ENCODE measurements at regions not wholly inside any gene's neighbourhood (a gene's known extent, or its start where the extent isn't known, plus 50 kb on each side); places are given as distances from the start of the nearest gene placed in this dataset.

DNA sequence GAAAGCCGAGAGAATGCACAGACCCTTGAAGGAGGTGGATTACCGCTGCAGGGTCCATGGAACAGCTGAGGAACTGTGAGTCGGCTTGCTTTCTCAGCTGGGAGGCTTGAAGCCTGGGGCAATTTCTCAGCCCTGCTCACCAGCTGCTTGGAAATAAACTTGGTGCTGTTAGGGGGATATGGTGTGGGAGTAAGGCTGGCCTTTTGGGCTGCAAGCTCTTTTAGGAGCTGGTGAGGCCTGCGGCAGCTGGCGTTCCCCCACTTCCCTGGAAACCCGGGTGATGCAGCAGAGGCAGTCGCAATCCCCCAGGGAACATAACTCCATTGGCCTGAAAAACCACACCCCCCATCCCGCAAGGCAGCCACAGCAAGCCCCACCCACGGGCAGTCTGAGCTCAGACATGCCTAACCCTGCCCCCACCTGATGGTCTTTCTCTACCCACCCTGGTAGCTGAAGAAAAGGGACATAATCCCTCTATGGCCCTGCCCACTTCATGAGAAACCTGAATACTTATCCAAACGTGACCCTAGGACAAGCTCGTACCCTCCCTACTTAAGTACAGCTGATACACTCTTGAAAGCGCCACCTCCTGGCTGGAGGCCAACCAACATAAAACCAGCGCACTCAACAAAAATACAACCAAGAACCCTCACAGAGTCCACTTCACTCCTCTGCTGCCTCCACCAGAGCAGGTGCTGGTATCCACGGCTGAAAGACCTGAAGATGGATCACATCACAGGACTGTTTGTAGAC lies 1995.8 kb downstream of the NCAM2 start:
- DNase-seq (ENCODE audit: low read depth in 3 of 3, low spot score in 2 of 3) = no peak

DNA sequence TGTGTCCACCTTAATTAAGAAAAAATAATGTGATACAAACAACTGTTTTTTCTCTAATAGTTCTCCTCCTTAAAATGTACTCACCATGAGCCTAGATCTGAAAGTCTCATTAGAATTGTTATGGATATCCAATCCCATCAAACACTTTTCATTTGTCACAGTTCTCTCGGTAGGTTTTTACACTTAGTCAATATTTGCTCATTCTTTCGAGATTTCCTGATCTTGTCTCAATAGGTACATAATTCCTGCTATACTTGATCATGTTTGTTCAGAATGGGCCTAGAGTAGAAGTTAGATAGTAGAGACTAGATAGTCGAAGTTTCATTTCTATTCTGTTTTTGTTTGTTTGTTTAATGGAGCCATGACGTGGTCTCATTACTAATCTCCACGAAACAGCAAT lies 2005.7 kb downstream of the NCAM2 start:
- DNase-seq (ENCODE audit: low read depth in 3 of 3, low spot score in 2 of 3) = no peak

DNA sequence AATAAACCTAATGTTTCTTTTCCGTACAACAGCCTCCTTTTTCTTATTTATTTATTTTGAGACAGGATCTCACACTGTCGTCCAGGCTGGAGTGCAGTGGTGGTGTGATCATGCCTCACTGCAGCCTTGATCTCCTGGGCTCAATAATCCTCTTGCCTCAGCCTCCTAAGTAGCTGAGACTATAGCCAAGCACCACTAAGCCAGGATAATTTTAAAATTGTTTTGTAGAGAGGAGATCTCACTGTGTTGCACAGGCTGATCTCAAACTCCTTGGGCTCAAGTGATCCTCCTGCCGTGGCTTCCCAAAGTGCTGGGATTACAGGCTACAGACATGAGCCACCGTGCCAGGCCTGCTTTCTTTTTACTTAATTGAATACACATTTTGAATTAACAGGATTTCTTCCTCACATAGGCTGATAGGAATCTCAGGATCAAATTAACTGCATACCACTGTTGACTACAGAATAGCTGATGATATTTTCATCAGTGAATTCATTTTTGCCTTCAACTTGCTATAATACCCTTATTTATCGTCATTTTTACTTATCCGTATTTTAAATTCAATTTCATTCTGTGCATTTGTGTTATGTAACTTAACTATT lies 2010.5 kb downstream of the NCAM2 start:
- DNase-seq (ENCODE audit: low read depth in 3 of 3, low spot score in 2 of 3) = no peak

DNA sequence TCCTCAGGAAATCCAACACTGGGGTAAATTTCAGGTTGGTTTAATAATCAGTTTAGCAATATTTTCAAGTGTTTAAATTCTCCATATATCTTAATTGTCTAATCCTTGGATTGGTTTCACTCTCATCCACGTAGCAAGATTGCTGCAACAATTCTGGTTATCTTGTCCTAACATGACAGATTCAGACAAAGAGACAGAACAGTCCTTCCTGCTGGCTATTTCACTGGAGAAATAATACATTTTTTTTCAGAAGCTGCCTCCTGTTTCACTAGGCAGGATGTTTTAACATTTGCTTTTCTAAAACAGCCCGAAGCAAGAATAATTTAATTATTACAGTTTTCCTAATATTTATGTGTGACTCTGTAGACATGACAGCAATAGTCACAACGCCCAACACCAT lies 2011.2 kb downstream of the NCAM2 start:
- DNase-seq (ENCODE audit: low read depth in 3 of 3, low spot score in 2 of 3) = no peak

DNA sequence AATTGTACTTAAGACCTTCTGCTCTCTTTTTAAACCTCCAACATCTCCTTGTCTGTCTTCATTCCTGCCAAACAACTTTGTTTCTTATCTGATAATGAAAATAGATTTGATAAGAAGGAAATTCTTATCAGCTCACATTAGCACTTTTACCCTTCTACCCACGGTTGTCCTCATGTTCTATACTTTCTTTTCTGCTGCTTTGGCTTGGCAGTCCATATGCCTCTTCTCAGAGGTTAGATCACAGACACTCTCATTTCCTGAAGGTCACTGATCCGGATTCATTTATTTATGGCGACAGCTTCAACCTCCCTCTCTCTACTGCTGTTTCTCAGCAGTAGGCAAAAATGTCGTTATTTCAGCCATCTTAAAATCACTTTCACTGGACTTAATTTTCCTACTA lies 2015.8 kb downstream of the NCAM2 start:
- DNase-seq (ENCODE audit: low read depth in 3 of 3, low spot score in 2 of 3) = no peak

DNA sequence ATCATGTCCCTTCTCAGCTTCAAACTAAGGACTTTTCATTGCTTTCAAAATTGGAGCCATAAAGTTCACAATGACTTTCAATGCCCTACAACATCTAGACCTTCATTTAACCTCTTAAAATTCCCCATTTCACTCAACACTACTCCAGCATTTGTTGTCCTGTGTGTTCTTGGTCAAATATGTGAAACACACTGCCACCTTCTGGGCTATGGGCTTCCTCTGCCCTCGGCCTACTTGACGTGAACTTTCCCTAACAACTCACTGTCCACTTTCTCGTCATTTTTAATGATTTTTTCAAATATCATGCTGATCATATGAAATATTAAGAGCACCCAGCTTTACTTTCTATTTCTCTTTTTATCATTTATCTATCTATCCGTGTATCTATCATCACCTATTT lies 2018.4 kb downstream of the NCAM2 start:
- DNase-seq (ENCODE audit: low read depth in 3 of 3, low spot score in 2 of 3) = no peak

DNA sequence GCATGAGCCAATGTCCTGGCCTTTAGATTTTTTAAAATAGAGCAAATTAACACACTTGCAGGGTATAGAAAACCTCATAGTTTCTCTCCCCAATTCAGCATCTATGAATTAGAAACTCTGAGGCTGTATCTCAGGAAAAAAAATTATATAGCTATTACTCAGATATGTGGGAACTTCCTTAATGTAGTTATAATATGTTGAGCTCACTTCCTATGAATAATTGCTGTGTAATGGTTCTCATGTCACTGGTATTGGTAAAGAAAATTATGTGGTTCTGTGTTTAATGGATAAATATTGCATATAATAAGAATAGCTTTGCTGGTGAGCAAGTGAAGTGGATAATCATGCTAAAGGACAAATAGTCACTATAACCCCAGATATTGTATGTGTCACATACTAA lies 2019.8 kb downstream of the NCAM2 start:
- DNase-seq (ENCODE audit: low read depth in 3 of 3, low spot score in 2 of 3) = no peak

DNA sequence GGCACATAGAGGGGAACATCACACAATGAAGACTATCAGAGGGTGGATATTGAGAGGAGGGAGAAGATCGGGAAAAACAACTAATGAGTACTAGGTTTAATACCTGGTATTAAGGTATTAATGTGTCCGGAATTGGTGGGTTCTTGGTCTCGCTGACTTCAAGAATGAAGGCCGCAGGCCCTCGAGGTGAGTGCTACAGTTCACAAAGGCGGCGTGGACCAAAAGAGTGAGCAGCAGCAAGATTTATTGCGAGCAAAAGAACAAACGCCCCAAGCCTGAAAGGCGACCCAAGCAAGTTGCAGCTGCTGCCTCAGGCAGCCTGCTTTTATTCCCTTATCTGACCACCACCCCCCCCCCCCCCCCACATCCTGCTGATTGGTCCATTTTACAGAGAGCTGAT lies 2022.8 kb downstream of the NCAM2 start:
- no peak for DNase-seq (ENCODE audit: low read depth in 3 of 3, low spot score in 2 of 3)

DNA sequence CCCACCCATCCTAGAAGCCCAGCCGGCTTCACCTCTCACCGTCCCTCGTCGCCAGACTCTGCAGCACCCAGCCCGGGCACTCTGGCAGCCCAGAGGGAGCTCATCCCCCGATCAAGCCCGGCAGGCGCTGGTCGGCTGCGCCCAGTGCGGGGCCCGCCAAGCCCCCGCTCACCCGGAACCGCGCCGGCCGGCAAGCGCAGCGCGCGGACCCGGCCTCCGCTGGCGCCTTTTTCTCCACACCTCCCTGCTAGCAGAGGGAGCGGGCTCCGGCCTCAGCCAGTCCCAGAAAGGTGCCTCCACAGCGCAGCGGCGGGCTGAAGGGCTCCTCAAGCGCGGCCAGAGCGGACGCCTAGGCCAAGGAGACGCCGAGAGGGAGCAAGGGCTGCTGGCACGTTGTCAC lies 2023.3 kb downstream of the NCAM2 start:
- DNase-seq (ENCODE audit: low read depth in 3 of 3, low spot score in 2 of 3) = no peak

DNA sequence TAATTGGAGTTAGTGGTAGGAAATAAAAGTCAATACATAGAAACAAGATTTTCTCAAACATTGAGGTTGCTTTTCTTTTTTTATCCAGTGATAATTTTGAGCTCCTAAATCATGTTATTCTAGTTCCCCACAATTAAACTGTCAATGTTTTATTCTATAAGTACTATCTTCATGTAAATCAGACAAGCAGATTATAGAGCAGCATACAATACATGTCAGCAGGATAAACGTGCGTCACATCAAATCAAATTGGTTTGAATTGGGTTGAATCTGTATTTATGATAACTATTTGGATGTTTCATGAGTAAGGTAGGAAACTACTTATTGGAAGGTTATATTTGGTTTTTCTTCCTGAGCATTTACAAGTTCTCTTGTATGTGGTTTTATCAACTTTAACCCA lies 2028.7 kb downstream of the NCAM2 start:
- no peak for DNase-seq (ENCODE audit: low read depth in 3 of 3, low spot score in 2 of 3)

DNA sequence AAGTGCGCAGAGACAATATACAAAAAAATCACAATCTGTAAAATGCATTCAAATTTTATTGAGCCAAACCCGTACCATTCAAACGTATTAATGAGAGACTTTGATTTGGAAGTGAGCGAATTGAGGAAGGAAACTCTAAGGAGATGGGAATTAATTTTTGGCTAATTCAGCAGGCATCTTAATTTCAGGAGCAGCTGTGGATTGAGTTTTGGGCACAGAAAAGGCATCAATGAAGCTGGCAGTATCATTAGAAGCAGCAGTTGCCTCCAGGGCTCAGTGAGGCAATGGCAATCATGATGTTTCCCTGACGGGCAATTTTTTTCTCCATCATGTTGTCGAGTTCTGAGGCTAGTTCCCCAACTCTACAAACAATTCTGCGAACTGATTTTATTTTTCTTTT lies 2041.6 kb downstream of the NCAM2 start:
- no peak for DNase-seq (ENCODE audit: low read depth in 3 of 3, low spot score in 2 of 3)

DNA sequence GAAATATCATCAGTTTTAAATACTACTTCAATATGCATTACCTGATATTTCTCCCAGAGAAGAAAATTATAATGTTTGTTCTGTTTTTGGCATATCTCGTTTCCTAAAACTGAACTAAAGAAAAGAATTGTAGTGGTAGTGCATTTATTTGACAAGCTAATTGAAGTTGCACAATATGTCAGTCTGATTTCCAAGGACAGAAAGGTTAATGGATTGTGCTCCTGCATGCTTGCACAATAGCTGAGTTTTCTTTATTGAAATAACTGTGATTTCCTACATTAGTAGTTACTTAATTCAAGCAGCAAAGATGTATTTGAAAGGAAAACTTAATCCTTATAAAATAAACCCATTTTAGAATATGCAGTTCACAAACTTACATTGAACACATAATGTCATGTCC lies 2047.7 kb downstream of the NCAM2 start:
- DNase-seq (ENCODE audit: low read depth in 3 of 3, low spot score in 2 of 3) = no peak

DNA sequence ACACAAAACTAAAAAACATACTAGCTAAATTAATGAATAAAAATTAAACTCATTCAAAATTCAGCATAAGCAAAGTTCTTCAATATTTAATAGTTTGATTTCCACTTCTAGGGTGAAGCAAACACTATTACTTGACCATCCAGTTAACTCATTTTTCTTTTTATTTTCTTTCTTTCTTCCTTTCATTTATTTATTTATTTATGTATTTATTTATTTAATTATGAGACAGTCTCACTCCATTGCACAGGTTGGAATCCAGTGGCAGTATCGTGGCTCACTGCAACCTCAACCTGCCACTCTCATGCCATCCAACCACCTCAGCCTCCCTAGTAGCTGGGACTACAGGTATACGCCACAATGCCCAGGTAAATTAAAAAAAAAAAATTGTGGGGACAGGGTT lies 2069.5 kb downstream of the NCAM2 start:
- DNase-seq (ENCODE audit: low read depth in 3 of 3, low spot score in 2 of 3) = no peak

DNA sequence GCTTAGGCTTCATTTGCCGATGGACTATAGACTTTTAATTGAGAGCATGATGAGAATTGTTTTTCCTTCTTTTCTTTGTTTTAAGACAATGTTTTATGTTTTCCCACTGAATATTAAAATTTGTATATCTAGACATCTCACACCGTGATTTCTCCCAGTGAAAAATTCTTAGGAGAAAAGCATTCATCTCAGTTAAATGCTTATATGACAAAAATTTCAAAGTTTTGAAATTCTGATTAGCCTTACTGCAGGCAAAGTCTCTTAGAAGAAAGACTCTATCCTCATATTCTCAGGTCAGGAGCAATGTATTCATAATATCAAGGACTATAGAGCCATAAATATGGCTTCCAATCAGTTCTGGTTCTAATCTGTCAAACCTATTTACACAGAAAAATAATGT lies 2085.0 kb downstream of the NCAM2 start:
- no peak for DNase-seq (ENCODE audit: low read depth in 3 of 3, low spot score in 2 of 3)

DNA sequence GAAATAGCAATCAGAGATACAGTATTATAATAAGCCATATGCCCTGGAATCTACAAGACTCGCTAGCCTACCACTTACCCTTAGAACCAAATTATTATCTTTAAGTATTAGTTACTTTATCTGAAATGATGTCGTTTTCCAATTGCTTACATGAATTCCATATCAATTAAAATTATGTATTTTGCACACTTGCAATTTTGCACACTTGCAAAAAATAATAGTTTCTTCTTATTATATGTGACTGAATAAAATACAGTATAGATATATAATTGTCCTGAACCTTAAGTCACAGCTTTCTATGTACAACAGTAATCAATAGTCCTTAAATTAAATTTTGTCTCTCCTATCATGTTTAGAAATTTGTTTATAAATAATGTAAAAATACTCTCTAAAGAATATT lies 2095.1 kb downstream of the NCAM2 start:
- DNase-seq (ENCODE audit: low read depth in 3 of 3, low spot score in 2 of 3) = no peak

DNA sequence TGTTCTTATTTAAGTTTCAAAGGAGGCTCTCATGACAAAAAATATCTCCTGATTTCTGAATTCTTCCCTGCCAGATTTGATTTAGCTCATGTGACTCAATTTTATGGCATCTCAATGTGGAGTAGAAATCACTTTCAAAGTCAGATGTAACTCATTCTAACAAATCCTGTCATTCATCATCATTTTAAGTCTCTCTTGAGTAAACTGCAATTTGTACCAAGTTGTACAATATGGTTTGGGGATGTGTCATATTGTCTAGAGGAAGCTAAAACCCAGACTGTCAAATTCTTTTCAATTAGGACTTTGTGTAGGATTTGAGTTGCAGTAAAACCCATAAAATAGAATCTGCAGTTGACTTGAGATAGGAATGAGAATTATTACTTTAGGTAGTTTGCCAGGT lies 2101.0 kb downstream of the NCAM2 start:
- DNase-seq (ENCODE audit: low read depth in 3 of 3, low spot score in 2 of 3) = no peak

DNA sequence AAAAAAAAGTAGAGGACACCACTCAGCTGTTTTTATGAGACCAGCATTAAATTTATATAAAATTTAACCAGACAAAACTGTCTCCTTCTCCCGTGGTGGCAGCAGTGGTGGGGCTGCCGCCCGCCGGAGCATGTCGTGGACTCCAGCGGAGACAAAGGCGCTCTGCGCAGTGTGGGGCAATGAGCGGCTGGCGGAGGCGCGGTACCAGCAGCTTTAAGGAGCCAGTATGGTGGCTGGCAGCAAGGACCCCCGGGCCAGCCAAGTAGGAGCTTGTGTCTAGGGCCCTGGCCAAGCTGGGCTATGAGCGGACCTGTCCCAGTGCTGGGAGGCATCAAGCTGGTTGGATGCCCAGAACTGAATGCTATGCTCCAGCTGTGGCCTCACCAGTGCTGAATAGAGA lies 2102.9 kb downstream of the NCAM2 start:
- DNase-seq (ENCODE audit: low read depth in 3 of 3, low spot score in 2 of 3) = no peak

DNA sequence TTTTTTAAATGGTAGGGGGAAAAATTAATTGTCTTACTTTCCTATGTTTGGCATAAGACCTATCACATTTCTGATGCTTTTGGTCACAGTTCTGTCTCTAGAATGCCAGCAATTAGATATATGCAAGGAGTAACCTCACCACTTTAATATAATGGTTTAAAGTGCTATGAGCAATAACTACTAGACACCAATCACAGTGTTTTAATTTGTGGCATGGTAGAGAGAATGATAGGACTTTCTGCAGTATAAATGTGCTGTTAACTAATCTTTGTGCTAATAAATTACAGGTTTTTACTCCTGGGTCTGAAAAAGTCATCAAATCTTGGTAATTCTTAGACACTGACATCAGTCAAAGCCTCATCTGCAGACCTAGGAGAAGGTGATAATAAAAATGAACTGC lies 2110.3 kb downstream of the NCAM2 start:
- no peak for DNase-seq (ENCODE audit: low read depth in 3 of 3, low spot score in 2 of 3)

DNA sequence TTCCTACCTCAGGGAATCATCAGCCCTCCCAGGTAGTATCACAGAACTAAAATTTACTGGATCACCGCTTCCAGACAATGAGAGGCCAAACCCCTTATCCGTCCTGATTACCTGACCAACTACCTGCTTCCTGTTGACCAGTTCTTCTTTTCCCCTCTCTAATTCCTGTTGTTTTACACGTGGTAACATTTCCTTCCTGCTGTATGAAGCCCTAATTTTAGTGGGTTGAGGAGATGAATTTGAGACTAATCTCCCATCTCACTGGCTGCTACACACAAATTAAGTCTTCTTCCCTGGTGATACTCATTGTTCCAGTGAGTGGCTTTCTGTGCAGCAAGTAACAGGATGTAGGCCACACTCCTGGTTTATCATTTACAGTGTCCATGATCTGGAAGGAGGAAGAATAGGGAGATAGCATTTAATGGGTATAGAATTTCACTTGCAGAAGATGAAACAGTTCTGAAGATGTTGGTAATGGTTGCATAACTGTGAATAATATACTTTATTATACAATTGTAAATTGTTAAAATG lies 2112.9 kb downstream of the NCAM2 start:
- peak in 1 of 3 donors; percentile 2 for DNase-seq (ENCODE audit: low read depth in 3 of 3, low spot score in 2 of 3)

DNA sequence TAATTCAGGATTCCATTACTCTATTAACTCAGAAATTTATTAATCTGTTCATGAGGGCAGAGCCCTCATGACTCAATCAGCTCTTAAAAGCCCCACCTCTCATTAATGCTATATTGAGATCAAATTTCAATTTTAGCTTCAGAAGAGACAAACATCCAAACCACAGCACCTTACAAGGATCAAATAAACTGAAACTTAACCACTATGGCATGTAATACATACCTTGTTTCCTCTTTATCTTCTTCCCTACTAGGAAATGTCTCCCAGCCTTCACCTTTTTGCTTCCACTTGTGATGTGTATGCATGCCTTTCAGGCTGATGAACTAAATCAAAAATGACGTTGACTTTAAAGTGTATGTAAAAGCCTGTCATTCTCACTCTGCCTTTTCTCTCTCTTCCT lies 2121.3 kb downstream of the NCAM2 start:
- DNase-seq (ENCODE audit: low read depth in 3 of 3, low spot score in 2 of 3) = no peak

DNA sequence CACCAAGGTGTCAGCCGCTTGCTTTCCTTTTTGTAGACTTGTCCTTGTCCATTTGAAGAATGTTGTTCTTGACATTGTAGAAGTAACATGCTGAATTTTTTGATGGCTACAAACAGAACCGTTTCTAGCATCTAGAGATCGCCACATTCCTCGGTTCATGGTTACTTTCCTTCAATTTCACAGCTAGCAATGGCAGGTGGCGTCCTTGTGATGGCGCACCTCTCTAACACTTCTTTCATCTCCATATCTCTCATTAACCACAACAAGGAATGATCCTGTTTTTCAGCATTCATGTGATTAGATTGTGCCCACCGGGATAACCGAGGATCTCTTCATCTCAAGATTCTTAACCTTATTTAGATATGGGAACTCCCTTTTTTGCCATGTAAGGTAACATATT lies 2129.8 kb downstream of the NCAM2 start:
- no peak for DNase-seq (ENCODE audit: low read depth in 3 of 3, low spot score in 2 of 3)

DNA sequence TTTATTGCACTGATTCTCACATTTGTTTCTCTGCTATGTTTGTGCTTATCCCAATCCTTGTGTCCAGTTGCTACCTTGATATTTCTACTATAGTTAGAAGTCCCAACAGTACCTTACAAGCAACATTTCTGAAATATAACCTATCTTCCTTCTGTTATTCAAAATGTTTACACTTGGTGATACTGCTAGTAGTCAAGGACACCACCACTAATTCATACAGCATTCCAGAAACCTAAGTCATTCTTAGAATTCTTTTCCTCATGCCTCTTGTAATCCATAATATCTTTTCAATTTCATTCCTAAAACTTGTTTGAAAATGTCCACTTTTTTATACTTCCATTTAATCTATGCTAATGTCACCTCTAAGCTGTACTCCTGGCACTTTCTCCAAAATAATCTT lies 2132.1 kb downstream of the NCAM2 start:
- DNase-seq (ENCODE audit: low read depth in 3 of 3, low spot score in 2 of 3) = no peak

DNA sequence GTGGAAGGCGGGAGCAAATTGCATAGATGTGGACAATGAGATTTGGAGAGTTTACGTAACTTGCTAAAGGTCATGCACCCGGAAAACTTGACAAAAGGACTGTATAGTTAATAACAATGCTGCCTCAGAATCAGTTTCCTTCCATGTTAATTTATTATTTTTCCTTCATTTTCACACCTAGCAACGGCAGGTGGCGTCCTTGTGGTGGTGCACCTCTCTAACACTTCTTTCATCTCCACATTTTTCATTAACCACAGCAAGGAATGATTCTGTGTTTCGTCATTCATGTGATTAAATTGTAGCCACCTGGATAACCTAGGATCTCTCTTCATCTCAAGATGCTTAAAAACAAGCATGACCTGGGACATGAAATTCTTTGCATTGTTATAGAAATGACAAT lies 2133.0 kb downstream of the NCAM2 start:
- no peak for DNase-seq (ENCODE audit: low read depth in 3 of 3, low spot score in 2 of 3)
